ENCODE measurements at regions not wholly inside any gene's neighbourhood (a gene's known extent, or its start where the extent isn't known, plus 50 kb on each side); places are given as distances from the start of the nearest gene placed in this dataset.

- TF ChIP-seq CTCF (IDR thresholded peaks at IDR 0.05; ENCODE audit: insufficient read depth, low read depth, low read length, missing control alignments): no peak
- no peak for DNase-seq (ENCODE audit: low read depth)
- H3K4me3 ChIP-seq (ENCODE audit: low read depth, low read length): no peak overlapping the region
These were observed 237.8 kb downstream of the GPD2 start for GRCh38 chr2:156673981-156674380.

GRCh38 chr2:156675896-156676295 is 239.7 kb downstream of the GPD2 start:
- TF ChIP-seq CTCF (IDR thresholded peaks at IDR 0.05; ENCODE audit: insufficient read depth, low read depth, low read length, missing control alignments): no peak
- no peak for DNase-seq (ENCODE audit: low read depth)
- H3K4me3 ChIP-seq (ENCODE audit: low read depth, low read length): no peak overlapping the region

GRCh38 chr2:156679820-156680219 is 243.6 kb downstream of the GPD2 start:
- no peak for DNase-seq (ENCODE audit: low read depth)
- no peak for TF ChIP-seq CTCF (IDR thresholded peaks at IDR 0.05; ENCODE audit: insufficient read depth, low read depth, low read length, missing control alignments)

GRCh38 chr2:156680266-156680665 is 244.1 kb downstream of the GPD2 start:
- no peak for DNase-seq (ENCODE audit: low read depth)
- no peak overlapping the region for H3K4me3 ChIP-seq (ENCODE audit: low read depth, low read length)
- no peak for TF ChIP-seq CTCF (IDR thresholded peaks at IDR 0.05; ENCODE audit: insufficient read depth, low read depth, low read length, missing control alignments)

More at GRCh38 chr2:156679820-156680219, 243.6 kb downstream of the GPD2 start:
- no peak overlapping the region for H3K4me3 ChIP-seq (ENCODE audit: low read depth, low read length)

- no peak for TF ChIP-seq CTCF (IDR thresholded peaks at IDR 0.05; ENCODE audit: insufficient read depth, low read depth, low read length, missing control alignments)
- no peak for DNase-seq (ENCODE audit: low read depth)
These were observed 250.9 kb downstream of the GPD2 start for GRCh38 chr2:156687126-156687525.

GRCh38 chr2:156687715-156688114 is 251.5 kb downstream of the GPD2 start:
- TF ChIP-seq CTCF (IDR thresholded peaks at IDR 0.05; ENCODE audit: insufficient read depth, low read depth, low read length, missing control alignments): no peak
- H3K4me3 ChIP-seq (ENCODE audit: low read depth, low read length): no peak overlapping the region
- no peak for DNase-seq (ENCODE audit: low read depth)

More at GRCh38 chr2:156687126-156687525, 250.9 kb downstream of the GPD2 start:
- H3K4me3 ChIP-seq (ENCODE audit: low read depth, low read length): no peak overlapping the region

GRCh38 chr2:156689939-156690338 is 253.8 kb downstream of the GPD2 start:
- DNase-seq (ENCODE audit: low read depth): no peak
- no peak for TF ChIP-seq CTCF (IDR thresholded peaks at IDR 0.05; ENCODE audit: insufficient read depth, low read depth, low read length, missing control alignments)
- no peak overlapping the region for H3K4me3 ChIP-seq (ENCODE audit: low read depth, low read length)

All from GM12865 (cell line).